ENCODE measurements at regions not wholly inside any gene's neighbourhood (a gene's known extent, or its start where the extent isn't known, plus 50 kb on each side); places are given as distances from the start of the nearest gene placed in this dataset.

- WGBS (ENCODE audit: insufficient coverage), result 93% methylated on average over 5 of the region's 9 CpGs
- peaks cover 76 to 95% of the 10 kb centered on the region in 2 donors for H3K36me3 Mint-ChIP-seq
- DNase-seq, result no peak
Measured at GRCh38 chr12:124478416-124478815, 89.0 kb downstream of the NCOR2 start.

DNA sequence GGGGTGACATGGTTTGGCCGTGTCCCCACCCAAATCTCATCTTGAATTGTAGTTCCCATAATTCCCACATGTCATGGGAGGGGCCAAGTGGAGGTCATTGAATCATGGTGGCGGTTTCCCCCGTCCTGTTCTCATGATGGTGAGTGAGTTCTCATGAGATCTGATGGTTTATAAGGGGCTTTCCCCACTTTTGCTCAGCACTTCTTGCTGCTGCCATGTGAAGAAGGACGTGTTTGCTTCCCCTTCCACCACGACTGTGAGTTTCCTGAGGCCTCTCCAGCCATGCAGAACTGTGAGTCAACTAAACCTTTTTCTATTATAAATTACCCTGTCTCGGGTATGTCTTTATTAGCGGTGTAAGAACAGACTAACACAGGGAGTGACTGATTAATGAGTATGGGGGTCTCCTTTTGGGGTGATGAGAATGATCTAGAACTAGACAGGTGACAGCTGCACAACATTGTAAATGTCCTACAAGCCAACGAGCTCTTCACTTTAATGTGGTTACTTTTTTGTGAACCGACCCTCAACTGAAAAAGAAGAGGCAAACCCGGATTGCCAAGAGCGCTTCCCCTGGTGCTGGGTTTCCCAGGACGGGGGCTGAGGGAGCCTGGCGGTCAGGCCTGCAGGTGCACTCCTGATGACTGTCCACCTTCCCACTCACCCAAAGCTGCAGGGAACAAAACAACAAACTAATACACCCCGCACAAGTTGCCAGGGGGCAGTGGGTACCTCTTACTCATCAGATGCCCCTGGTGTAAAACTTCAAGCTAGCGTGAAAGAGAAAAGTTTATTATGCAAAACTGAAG, 90.1 kb downstream of the NCOR2 start:
- Histone ChIP-seq H2AFZ (ENCODE audit: insufficient read depth, low read depth, low read length, poor library complexity, severe bottlenecking) (no peak overlapping the region), H3K27me3 (ENCODE audit: control insufficient read depth in 2 of 2, insufficient read depth in 2 of 2, low read length in 2 of 2) (no peaks in the 10 kb centered on the region), H3K9me3 (replicated peaks in 1 of 2; ENCODE audit: control insufficient read depth in 1 of 2, insufficient read depth in 1 of 2, low read length in 2 of 2) (peaks cover 14 to 27% of the 10 kb centered on the region in 2 donors), H3K9ac (ENCODE audit: insufficient read depth, low read length, poor library complexity, severe bottlenecking) (no peak overlapping the region), H3K27ac (ENCODE audit: low read depth in 1 of 2, low read length in 2 of 2) (peak overlapping the region in 1 of 2 donors; percentile 66), H3K79me2 (ENCODE audit: insufficient read depth, low read length) (peaks cover 36% of the 10 kb centered on the region), H3K36me3 (replicated peaks in 1 of 2; ENCODE audit: control insufficient read depth in 1 of 2, insufficient read depth in 2 of 2, low read length in 2 of 2) (peaks cover 77 to 95% of the 10 kb centered on the region in 2 donors), H4K20me1 (ENCODE audit: insufficient read depth, low read length) (peaks cover 97% of the 10 kb centered on the region), H3K4me3 (replicated peaks in 1 of 3; ENCODE audit: low read depth in 2 of 3, low read length in 3 of 3) (no peak overlapping the region), H3K4me1 (ENCODE audit: control insufficient read depth in 1 of 2, insufficient read depth in 2 of 2, low read length in 2 of 2) (no peaks in the 10 kb centered on the region), H3K4me2 (replicated peaks; ENCODE audit: extremely low read depth, low read length, poor library complexity, severe bottlenecking) (no peak overlapping the region)
- Mint-ChIP-seq H3K9me3 (peaks cover 18 to 39% (median 29%) of the 10 kb centered on the region in 7 donors), H3K27ac (peak overlapping the region in 5 of 7 donors; percentile 35 to 80 (median 69)), H3K4me1 (peaks cover 19% of the 10 kb centered on the region), H3K36me3 (peaks cover 80 to 95% of the 10 kb centered on the region in 2 donors), H3K27me3 (ENCODE audit: low read depth in 3 of 3) (peaks cover 0 to 1% (median 0%) of the 10 kb centered on the region in 3 donors), H3K4me3 (no peak overlapping the region)
- no peak for TF ChIP-seq CTCF (IDR thresholded peaks at IDR 0.05)
- WGBS (ENCODE audit: insufficient coverage), result 82% methylated on average over 5 of the region's 15 CpGs
- intact Hi-C loops (cut with micrococcal nuclease), result no loop called here
- peak; percentile 62 to 93 (median 68) for DNase-seq

More at GRCh38 chr12:124478416-124478815, 89.0 kb downstream of the NCOR2 start:
- Mint-ChIP-seq H3K4me3 (no peak overlapping the region), H3K27ac (peak overlapping the region in 4 of 7 donors; percentile 2 to 74 (median 50)), H3K4me1 (peaks cover 19% of the 10 kb centered on the region), H3K9me3 (peaks cover 9 to 29% (median 19%) of the 10 kb centered on the region in 7 donors), H3K27me3 (ENCODE audit: low read depth in 3 of 3) (peaks cover 0 to 1% (median 0%) of the 10 kb centered on the region in 3 donors)
- no peak overlapping the region for H2AFZ ChIP-seq (ENCODE audit: insufficient read depth, low read depth, low read length, poor library complexity, severe bottlenecking)
- no peaks in the 10 kb centered on the region for H3K27me3 ChIP-seq (ENCODE audit: control insufficient read depth in 2 of 2, insufficient read depth in 2 of 2, low read length in 2 of 2)
- H3K79me2 ChIP-seq (ENCODE audit: insufficient read depth, low read length), result peaks cover 40% of the 10 kb centered on the region
- H3K27ac ChIP-seq (ENCODE audit: low read depth in 1 of 2, low read length in 2 of 2), result peak overlapping the region in 1 of 2 donors; percentile 54
- no peak overlapping the region for H3K9ac ChIP-seq (ENCODE audit: insufficient read depth, low read length, poor library complexity, severe bottlenecking)
- no peak overlapping the region for H3K4me2 ChIP-seq (replicated peaks; ENCODE audit: extremely low read depth, low read length, poor library complexity, severe bottlenecking)
- peaks cover 77 to 95% of the 10 kb centered on the region in 2 donors for H3K36me3 ChIP-seq (replicated peaks in 1 of 2; ENCODE audit: control insufficient read depth in 1 of 2, insufficient read depth in 2 of 2, low read length in 2 of 2)
- peaks cover 6 to 17% of the 10 kb centered on the region in 2 donors for H3K9me3 ChIP-seq (replicated peaks in 1 of 2; ENCODE audit: control insufficient read depth in 1 of 2, insufficient read depth in 1 of 2, low read length in 2 of 2)
- no peaks in the 10 kb centered on the region for H3K4me1 ChIP-seq (ENCODE audit: control insufficient read depth in 1 of 2, insufficient read depth in 2 of 2, low read length in 2 of 2)
- no peak overlapping the region for H3K4me3 ChIP-seq (replicated peaks in 1 of 3; ENCODE audit: low read depth in 2 of 3, low read length in 3 of 3)
- no peak for TF ChIP-seq CTCF (IDR thresholded peaks at IDR 0.05)
- peaks cover 99% of the 10 kb centered on the region for H4K20me1 ChIP-seq (ENCODE audit: insufficient read depth, low read length)
- intact Hi-C loops (cut with micrococcal nuclease), result no loop called here
